ENCODE measurements at regions not wholly inside any gene's neighbourhood (a gene's known extent, or its start where the extent isn't known, plus 50 kb on each side); places are given as distances from the start of the nearest gene placed in this dataset.

DNA sequence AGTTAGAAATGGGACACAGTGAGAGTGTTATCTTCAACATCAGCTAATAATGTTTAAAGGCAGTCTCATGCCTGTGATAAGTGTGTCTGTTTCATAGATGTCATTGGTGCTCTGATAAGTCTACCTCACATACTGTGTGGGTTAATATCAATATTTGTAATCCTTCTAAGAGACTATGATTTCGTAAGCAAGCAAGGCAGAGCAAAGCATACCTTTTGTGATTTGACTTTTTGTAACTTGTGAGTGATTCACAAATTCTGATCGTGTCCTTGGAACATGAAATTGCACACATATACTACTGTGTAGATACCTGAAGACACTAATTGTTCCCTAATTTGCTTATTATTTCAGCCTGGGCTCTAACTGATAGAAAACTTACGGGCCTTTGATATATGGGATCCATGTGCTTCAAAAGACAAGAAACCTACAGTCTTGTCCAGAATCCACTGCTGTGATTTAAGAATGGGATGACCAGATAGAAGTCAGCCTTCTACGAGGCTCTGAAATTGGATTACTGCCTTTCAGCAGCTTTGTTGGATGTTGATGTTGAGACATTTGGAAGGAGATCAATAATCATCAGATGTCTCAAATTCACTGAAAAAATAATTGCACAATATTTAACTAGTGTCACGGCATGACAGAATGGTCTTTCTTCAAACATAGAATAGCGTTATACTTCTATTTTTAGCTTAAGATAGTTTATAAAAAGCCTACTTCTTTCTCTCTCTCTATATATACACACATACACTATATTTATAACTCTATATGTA lies 63.2 kb upstream of the KLF6 start:
- DNase-seq (ENCODE audit: low read depth in 1 of 2, low spot score in 1 of 2): no peak

DNA sequence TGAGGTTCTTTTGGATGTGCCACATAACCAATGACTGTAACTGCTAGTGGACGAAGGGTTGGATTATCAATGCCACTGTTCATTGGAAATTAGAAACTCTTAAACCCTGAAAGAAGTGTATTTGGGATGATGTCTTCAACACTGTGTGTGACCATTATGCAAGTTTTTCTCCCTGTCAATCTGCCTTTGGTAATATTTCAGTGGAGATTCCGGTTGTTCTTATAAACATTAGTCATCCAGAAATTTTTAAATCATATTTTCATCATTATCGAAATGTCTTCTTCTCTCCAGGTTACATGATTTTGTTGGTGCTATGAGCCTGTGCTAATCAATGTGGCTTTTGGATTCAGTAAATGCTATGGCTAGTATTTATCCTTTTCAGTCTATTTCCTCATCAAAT lies 61.7 kb upstream of the KLF6 start:
- no peak for DNase-seq (ENCODE audit: low read depth in 1 of 2, low spot score in 1 of 2)

DNA sequence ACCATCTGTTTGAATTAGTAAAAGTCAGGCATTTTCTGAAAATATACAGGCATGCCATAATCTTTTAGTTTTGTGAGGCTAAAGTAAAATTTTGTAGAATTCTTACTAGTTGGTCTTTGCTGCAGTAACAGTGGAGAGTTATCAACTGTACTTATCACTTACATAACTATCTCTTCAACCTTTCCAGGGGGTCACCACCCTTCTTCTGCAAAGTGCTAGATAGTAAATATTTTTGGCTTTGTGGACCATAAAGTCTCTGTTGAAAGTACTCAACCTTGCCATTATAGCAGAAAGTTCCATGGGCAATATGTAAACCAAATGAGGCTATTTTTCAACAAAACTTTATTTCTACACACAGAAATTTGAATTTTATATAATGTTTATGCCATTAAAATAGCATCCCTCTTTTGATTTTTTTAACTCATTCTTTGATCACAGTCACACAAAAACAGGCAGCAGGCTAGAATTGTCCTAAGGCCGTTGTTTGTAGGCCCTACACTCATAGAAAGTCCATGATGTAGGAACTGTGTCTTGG lies 59.5 kb upstream of the KLF6 start:
- DNase-seq (ENCODE audit: low read depth in 1 of 2, low spot score in 1 of 2): no peak

DNA sequence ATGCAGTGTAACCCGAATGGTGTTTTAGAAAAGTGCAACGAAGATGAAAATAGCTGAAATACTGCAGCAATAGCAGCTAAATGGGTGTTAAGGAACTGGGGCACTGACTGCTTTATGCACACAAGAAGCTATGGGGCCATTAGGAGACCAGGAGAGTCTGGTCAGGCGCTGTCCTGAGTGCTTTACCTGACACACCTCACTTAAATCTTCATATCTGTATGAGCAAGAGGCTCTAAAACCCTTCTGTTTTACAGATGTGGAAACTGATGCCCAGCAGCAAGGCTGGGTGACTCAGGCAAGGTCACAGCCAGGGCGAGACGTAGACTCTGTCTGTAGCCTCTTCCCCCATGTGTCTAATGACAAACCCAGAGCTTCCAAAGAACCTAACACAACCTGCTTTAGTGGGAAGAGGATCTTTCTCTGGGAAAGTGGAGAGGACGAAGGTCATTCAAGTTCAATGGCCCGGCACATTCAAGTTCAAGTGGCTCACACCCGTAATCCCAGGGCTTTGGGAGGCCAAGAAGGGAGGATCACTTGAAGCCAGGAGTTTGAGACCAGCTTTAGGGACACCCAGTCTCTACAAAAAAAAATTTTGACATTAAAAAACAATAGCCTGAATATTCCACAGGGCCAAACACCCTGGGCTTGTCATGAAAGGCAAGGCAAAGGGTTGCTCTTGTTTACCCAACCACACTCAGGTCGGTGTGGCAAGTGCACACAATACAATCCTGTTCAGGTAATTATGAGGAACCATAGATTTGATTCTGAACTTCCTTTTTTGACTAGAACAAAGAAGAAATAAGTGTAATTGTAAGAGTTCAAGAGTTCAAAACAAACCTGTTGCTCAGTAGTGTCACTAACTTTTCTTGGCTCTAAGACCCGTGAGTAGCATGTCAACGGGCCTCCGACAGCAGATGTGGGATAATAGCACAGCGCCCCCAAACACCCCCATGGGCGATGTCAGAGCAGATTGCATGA lies 53.7 kb upstream of the KLF6 start:
- no peak for DNase-seq (ENCODE audit: low read depth in 1 of 2, low spot score in 1 of 2)

DNA sequence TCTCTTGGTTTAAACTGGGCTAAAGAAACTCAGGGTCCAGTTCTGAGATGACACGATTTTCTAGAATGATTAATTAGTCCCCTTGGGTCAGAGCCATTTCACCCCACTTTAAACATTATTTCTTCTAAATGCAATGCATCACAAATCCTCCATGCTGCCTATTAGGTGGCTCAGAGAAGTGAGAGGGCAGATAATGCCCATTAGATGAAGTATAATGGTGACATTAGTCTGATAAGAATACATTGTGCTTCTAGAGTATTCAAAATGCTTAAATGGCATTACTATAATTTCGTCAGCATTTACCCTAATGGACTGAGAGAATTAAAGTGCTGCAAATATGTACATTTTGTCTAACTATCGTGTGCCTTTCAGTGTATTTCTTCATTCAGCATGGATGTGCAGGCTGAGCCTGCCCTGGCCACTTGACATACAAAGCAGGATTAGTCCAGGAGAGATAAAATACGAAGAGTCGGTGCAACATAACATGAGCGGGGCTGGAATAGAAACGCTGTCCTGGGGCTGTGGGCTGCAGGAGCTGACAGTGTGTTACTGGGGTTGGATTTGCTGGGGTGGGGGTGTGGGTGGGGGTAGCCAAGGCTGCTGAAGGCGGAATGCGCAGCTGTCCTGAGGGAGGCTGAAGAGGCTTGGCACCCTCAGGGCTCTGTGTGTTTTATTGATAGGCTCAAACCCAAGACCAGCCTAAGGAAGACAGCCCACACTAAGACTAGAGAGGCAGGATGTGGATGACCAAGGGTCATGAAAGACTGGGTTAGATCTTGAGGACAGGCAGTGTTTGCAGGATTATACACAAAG lies 52.8 kb upstream of the KLF6 start:
- no peak for DNase-seq (ENCODE audit: low read depth in 1 of 2, low spot score in 1 of 2)

DNA sequence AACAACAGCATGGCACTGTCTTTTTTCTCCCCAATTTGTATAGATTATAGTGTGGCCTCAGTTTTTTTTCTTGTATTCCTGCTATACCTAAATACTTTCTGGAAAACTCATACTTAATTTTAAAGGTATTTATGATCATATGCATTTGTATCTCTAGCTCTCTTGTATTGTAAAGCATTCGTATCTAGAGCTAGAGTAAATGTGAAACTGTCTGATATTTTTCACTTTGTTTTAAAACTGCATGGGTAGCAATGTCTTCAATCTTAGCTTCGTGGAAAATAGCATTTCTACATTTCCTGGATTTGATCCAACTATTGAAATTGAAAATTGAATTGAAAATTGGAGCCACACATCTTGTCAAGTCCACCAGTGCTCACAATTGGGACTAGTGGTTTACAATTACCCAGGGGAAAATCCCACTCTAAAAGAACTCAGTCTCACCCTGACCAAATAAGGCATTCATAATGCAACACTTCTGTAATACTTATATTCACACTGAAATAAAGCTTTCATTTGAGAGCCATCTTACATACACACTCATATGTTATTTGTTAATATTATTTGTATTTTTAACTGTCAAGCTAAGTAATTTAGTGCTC lies 51.3 kb upstream of the KLF6 start:
- DNase-seq (ENCODE audit: low read depth in 1 of 2, low spot score in 1 of 2): no peak

DNA sequence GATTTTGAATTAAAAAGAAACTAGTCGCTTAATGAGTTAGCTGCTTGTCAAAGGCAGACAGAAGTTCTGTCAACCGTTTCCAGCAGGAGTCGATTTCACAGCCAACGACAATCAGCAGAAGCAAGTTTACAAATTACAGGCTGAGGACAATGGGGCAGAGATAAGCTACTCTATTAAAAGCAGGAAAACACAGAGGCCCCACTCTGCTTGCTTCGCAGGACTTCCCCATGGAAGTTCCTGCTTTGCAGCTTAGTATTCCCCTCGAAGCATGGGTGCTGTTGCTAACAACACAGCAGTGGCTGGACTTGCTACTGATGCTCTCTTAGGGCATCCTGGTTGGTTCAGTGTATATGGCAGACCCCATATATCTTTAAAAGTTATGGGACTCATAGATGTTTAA lies 50.8 kb upstream of the KLF6 start:
- no peak for DNase-seq (ENCODE audit: low read depth in 1 of 2, low spot score in 1 of 2)

DNA sequence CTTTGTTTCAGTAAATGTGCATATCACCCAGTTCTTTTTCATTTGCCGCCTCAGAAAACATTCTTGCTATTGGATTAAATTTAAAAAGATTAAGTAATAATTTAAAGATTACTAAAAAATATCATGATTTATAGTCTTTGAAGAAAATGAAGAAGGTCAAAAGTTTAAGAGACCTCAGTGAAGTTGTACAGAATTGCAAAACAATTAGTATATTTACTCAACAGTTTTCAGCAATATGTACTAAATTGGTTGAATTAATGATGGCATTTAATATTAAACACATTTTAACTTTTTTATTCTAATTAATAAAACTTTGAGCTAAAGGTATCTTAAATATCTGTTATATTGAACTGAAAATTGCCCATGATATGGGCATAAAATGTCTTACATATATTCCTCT lies 49.9 kb upstream of the KLF6 start:
- no peak for DNase-seq (ENCODE audit: low read depth in 1 of 2, low spot score in 1 of 2)

All from activated T-helper 1 cell treated with anti-CD3 and anti-CD28 coated beads, Interleukin-2, amount 50 U/mL, for 16 hours (primary cell).